Putamen (tissue), 1 donor: ENCODE measurements at regions not wholly inside any gene's neighbourhood (a gene's known extent, or its start where the extent isn't known, plus 50 kb on each side); places are given as distances from the start of the nearest gene placed in this dataset.
"Not testable (repeated sequence)": the region's sequence is repeated elsewhere in the genome, so short reads cannot be mapped to it uniquely, and the experiment has no call there.

Experiments
- DNase-seq: peaks from one replicate; pipeline ENCODE4 v3.0.0-alpha.2; 2016; ENCODE audit warnings: low spot score

- DNase-seq, result no peak
Measured at GRCh38 chr6:27542485-27542884, 69.6 kb upstream of the ZNF184 start.

GRCh38 chr6:27541933-27542297 is 69.0 kb upstream of the ZNF184 start:
- DNase-seq, result no peak

- no peak for DNase-seq
Measured at GRCh38 chr6:27541212-27541932, 68.5 kb upstream of the ZNF184 start.

GRCh38 chr6:27539551-27539950 is 66.6 kb upstream of the ZNF184 start:
- no peak for DNase-seq

GRCh38 chr6:27532820-27533538 is 60.1 kb upstream of the ZNF184 start:
- DNase-seq, result no peak

GRCh38 chr6:27531772-27532459 is 59.0 kb upstream of the ZNF184 start:
- no peak for DNase-seq

GRCh38 chr6:27529796-27530195 is 56.9 kb upstream of the ZNF184 start:
- DNase-seq, result not testable (repeated sequence)

GRCh38 chr6:27528714-27529113 is 55.8 kb upstream of the ZNF184 start:
- DNase-seq, result no peak
